Stimulated activated CD8-positive, alpha-beta memory T cell treated with anti-CD3 and anti-CD28 coated beads, Interleukin-4, amount 100 ng/mL, for 24 hours (primary cell): ENCODE measurements at regions not wholly inside any gene's neighbourhood (a gene's known extent, or its start where the extent isn't known, plus 50 kb on each side); places are given as distances from the start of the nearest gene placed in this dataset.
"Not testable (repeated sequence)": the region's sequence is repeated elsewhere in the genome, so short reads cannot be mapped to it uniquely, and the experiment has no call there.

Experiments
- DNase-seq: peaks from one replicate; pipeline ENCODE4 v3.0.0-alpha.2; 2020; ENCODE audit warnings: low read depth

DNA sequence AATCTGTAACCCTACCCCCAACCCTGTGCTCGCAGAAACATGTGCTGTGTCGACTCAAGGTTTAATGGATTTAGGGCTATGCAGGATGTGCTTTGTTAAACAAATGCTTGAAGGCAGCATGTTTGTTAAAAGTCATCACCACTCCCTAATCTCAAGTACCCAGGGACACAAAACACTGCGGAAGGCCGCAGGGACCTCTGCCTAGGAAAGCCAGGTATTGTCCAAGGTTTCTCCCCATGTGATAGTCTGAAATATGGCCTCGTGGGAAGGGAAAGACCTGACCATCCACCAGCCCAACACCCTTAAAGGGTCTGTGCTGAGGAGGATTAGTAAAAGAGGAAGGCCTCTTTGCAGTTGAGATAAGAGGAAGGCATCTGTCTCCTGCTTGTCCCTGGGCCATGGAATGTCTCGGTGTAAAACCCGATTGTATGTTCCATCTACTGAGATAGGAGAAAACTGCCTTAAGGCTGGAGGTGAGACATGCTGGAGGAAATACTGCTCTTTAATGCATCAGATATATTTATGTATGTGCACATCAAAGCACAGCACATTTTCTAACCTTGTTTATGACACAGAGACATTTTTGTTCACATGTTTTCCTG lies 94.4 kb downstream of the LSM3 start:
- DNase-seq, result not testable (repeated sequence)

DNA sequence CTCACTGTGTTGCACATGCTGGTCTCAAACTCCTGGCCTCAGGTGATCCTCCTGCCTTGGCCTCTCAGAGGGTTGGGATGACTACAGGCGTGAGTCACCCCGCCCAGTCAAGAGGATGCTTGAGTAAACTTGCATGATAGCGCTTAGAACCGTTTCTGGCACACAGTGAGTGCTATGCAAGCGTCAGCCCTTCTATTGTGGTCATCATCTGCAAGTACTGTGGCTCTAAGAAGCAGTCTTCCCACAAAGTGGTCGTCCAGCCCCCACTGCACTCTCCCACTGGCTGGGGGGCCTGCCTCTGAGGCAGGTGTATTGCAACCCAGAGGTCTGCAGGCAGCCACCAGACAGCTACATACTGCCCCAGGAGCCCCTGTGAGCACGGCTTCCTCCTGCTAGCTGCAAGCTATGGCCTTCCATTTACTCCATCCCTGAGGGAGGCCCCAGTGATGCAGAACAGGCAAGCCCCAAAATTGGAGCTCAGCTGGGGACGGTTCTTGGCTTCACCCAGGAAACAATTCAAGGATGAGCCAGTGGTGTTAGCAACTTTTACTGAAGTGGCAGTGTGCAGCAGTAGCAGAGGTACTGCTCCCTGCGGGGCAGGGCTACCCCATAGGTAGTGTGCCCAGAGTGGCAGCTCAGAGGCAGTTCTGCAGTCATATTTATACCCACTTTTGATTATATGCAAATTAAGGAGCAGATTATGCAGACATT lies 95.4 kb downstream of the LSM3 start:
- DNase-seq, result no peak

GRCh38 chr3:14274612-14274936 lies 96.0 kb downstream of the LSM3 start:
- DNase-seq, result no peak

- DNase-seq, result no peak
These were observed 96.7 kb downstream of the LSM3 start for GRCh38 chr3:14274999-14275961.

GRCh38 chr3:14275962-14276909 lies 97.6 kb downstream of the LSM3 start:
- no peak for DNase-seq

DNA sequence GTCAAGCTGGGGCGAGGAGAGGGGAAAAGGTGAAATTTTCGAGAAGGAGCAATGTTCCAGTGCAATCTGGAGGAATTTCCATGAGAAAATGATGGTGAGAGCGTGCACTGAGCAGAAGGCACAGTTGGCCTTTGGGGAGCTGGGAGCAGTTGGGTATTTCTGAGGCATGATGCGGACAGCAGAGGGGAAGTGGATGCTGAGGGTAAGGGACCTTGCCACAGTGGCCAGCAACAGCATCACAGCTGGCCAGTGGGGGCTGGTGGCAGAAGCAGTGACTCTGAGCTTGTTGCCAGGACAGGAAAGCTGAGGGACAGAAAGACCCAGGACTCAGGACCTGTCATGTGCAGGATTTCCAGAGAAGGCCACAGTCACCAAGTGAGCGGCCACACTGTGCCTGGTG lies 98.9 kb downstream of the LSM3 start:
- no peak for DNase-seq

DNA sequence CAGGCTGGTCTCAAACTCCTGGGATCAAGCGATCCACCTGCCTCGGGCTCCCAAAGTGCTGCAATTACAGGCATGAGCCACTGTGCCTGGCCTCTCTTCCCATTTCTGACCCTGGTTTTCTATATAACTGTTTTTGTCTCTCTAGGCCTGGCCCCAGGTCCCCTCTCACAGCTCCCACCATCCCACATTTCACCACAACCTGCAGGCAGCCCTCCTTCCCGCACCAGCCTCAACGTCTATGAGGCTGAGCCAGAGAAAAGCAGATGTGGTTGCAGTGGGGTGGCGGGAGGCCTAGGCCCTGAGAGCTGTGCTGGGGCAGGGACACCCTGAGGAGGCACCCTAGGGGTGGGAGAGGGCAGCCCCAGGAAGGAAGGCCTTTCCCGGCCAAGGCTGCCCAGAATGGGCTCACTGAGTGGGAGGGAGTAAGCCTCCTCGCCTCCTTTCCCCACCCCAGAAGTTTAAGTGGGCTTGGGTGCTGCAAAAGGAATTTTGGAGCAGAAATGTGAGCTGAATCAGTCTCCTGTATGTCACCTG lies 99.7 kb downstream of the LSM3 start:
- DNase-seq, result no peak

GRCh38 chr3:14278799-14279625 lies 100.4 kb downstream of the LSM3 start:
- DNase-seq, result no peak

- no peak for DNase-seq
These were observed 101.0 kb downstream of the LSM3 start for GRCh38 chr3:14279626-14280061.

GRCh38 chr3:14280326-14280725 lies 101.7 kb downstream of the LSM3 start:
- no peak for DNase-seq

- DNase-seq, result no peak
These were observed 102.4 kb downstream of the LSM3 start for GRCh38 chr3:14281053-14281452.

GRCh38 chr3:14282001-14282705 lies 103.5 kb downstream of the LSM3 start:
- no peak for DNase-seq

DNA sequence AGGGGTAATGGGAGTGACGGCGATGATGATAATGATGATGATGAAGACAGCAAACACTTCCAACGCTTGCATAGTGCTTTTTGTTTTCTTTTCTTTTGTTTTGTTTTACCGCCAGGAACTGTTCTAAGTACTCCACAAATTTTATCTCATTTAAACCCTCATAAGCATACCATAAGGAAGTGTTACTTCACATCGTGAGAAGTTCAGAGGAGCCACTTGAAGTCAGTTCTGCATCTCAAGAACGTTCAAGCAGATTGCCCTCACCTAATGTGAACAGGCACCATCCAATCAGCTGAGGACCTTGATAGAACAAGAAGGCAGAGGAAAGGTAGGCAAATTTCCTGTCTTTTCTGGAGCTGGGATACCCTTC lies 104.1 kb downstream of the LSM3 start:
- DNase-seq, result no peak

- DNase-seq, result no peak
These were observed 104.6 kb downstream of the LSM3 start for GRCh38 chr3:14283092-14283812.

DNA sequence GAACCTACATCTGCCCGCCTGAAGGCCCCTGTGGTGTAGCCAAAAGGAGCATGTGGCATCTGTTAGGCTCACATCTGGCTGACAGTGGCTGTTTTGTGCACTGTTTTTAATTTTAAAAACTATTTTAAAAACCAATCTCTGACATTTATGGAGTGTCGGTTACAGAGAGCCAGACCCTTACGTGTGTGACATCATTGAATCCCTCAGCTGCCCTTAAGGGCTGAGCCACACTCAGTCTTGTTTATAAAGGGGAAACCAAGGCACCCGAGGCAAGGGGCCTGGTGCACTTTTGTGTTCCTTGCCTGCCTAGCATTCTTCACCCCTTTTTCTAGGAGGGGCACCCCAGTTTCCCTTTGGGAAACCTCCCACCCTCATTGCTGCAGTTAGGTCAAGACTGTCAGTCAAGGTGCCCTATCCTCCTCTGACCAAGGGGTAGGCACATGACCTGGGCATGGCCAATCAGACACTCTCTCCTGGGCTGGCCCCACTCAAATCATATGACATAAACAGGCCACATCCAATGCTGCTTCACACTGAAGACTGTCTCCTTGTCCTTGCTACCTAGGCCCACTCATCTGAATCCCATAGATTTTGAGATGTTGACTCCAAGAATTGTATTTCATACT lies 105.3 kb downstream of the LSM3 start:
- DNase-seq, result no peak

GRCh38 chr3:14284694-14285547 lies 106.3 kb downstream of the LSM3 start:
- DNase-seq, result no peak

- DNase-seq, result no peak
These were observed 106.9 kb downstream of the LSM3 start for GRCh38 chr3:14285548-14285925.
